Endodermal cell (in vitro differentiated cells): ENCODE measurements at regions not wholly inside any gene's neighbourhood (a gene's known extent, or its start where the extent isn't known, plus 50 kb on each side); places are given as distances from the start of the nearest gene placed in this dataset.

ENCODE experiments used
- DNase-seq: peaks from one replicate; pipeline ENCODE4 v3.0.0-alpha.2; 2017
- H3K27ac ChIP-seq: 2 replicates; pipeline ENCODE4 v1.5.1; 2013; ENCODE audit warnings: mild to moderate bottlenecking, low read depth, low read length, moderate library complexity
- H3K27me3 ChIP-seq: 2 replicates; pipeline ENCODE4 v1.6.1; 2013; ENCODE audit warnings: mild to moderate bottlenecking, low read length, moderate library complexity; ENCODE audit not compliant: insufficient read depth, control insufficient read depth, poor library complexity, severe bottlenecking
- H3K36me3 ChIP-seq: 2 replicates; pipeline ENCODE4 v1.7.0; 2013; ENCODE audit warnings: mild to moderate bottlenecking, low read length, moderate library complexity; ENCODE audit not compliant: control insufficient read depth, insufficient read depth
- H3K4me1 ChIP-seq: one replicate; pipeline ENCODE4 v1.7.0; 2013; ENCODE audit warnings: low read length; ENCODE audit not compliant: control insufficient read depth, insufficient read depth
- H3K4me3 ChIP-seq: 2 replicates; pipeline ENCODE4 v1.5.1; 2013; ENCODE audit warnings: mild to moderate bottlenecking, low read length, moderate library complexity
- H3K9ac ChIP-seq: 2 replicates; pipeline ENCODE4 v1.6.1; 2013; ENCODE audit warnings: mild to moderate bottlenecking, low read length, moderate library complexity; ENCODE audit not compliant: poor library complexity, severe bottlenecking; ENCODE audit errors: extremely low read depth
- H3K9me3 ChIP-seq: 2 replicates; pipeline ENCODE4 v1.6.1; 2013; ENCODE audit warnings: mild to moderate bottlenecking, low read length, moderate library complexity; ENCODE audit not compliant: control insufficient read depth
- H3K27ac Mint-ChIP-seq: 2 replicates; pipeline ENCODE4 v1.8.0; 2020; ENCODE audit warnings: mixed read lengths
- H3K27me3 Mint-ChIP-seq: 2 replicates; pipeline ENCODE4 v1.8.0; 2021; ENCODE audit warnings: mild to moderate bottlenecking, mixed read lengths; ENCODE audit not compliant: insufficient read depth
- H3K36me3 Mint-ChIP-seq: 2 replicates; pipeline ENCODE4 v1.8.0; 2020; ENCODE audit warnings: low read depth, mixed read lengths
- H3K4me1 Mint-ChIP-seq: 2 replicates; pipeline ENCODE4 v1.8.0; 2020; ENCODE audit warnings: mixed read lengths
- H3K4me3 Mint-ChIP-seq: 2 replicates; pipeline ENCODE4 v1.8.0; 2020; ENCODE audit warnings: mild to moderate bottlenecking, moderate library complexity, mixed read lengths
- H3K9me3 Mint-ChIP-seq: 2 replicates; pipeline ENCODE4 v1.8.0; 2020; ENCODE audit warnings: mild to moderate bottlenecking, mixed read lengths
- WGBS, 2 experiments: methylation state at CpG; one replicate each; pipeline versions ENCODE4 v1.1.5 to v1.1.7; 2013; ENCODE audit warnings: missing lambda C conversion rate in 2 of 2, mixed read lengths in 1 of 2; ENCODE audit not compliant: insufficient coverage in 1 of 2, insufficient read length in 1 of 2; 5-methylcytosine and 5-hydroxymethylcytosine counted together
- TF ChIP-seq, protein P1 (sequence below): fragments of 200-600 bp; sonication (generic); conservative IDR thresholded peaks from 2 replicates; pipeline ENCODE4 v1.5.0; 2021; ENCODE audit warnings: antibody characterized with exemption, mild to moderate bottlenecking

DNA sequence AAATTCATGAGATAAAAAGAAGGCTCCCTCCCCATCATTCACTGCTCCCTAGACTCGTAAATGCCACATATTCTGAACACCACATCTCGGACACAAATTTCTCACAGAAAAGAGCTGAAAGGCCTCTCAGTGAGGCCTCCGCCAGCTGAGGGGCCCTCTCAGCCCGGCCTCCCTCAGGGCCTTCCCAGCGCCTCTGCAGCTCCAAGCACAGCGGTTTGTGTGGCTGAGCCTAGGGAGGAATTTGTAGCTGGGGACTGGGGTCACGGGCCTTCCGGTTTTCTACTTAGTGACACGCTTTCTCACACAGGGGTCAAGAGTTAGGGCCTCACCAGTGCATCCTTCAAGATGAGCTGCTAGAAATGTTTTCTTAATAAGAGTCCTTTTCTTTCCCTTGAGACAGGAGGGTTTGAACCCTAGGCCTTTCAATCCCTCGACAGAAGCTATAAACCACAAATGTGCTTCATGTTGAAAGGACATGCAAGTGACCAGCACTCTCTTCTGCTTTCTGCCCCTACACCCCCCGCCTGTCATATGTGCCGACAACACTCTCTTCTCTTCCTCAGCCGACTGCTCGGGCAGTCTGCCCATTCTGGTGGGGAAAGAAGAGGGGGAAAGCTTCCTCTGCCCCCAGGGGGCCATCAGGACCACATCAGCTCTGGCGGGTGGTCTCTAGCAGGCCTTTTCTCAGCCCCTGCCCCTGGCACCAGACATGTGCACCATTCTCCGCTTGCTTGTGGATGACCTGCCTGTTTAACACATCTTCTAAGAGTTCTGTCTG, 104.9 kb downstream of the CHIC2 start:
- peak overlapping the region; percentile 45 for H3K27ac ChIP-seq
- H3K9me3 ChIP-seq, result no peaks in the 10 kb centered on the region
- no peaks in the 10 kb centered on the region for H3K27me3 ChIP-seq
- H3K4me3 Mint-ChIP-seq, result no peak overlapping the region
- no peaks in the 10 kb centered on the region for H3K36me3 ChIP-seq
- no peaks in the 10 kb centered on the region for H3K36me3 Mint-ChIP-seq
- H3K9me3 Mint-ChIP-seq, result no peaks in the 10 kb centered on the region
- peaks cover 5% of the 10 kb centered on the region for H3K4me1 ChIP-seq
- no peak overlapping the region for H3K9ac ChIP-seq
- no peak for DNase-seq
- TF ChIP-seq, protein P1, sequence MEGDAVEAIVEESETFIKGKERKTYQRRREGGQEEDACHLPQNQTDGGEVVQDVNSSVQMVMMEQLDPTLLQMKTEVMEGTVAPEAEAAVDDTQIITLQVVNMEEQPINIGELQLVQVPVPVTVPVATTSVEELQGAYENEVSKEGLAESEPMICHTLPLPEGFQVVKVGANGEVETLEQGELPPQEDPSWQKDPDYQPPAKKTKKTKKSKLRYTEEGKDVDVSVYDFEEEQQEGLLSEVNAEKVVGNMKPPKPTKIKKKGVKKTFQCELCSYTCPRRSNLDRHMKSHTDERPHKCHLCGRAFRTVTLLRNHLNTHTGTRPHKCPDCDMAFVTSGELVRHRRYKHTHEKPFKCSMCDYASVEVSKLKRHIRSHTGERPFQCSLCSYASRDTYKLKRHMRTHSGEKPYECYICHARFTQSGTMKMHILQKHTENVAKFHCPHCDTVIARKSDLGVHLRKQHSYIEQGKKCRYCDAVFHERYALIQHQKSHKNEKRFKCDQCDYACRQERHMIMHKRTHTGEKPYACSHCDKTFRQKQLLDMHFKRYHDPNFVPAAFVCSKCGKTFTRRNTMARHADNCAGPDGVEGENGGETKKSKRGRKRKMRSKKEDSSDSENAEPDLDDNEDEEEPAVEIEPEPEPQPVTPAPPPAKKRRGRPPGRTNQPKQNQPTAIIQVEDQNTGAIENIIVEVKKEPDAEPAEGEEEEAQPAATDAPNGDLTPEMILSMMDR, result no peak
- no peak overlapping the region for H3K4me3 ChIP-seq
- H3K27me3 Mint-ChIP-seq, result peaks cover 5% of the 10 kb centered on the region
- H3K27ac Mint-ChIP-seq, result no peak overlapping the region
- peaks cover 16% of the 10 kb centered on the region for H3K4me1 Mint-ChIP-seq
- 80 to 88% methylated on average over 3 to 16 of the region's 16 CpGs for WGBS, 2 experiments

DNA sequence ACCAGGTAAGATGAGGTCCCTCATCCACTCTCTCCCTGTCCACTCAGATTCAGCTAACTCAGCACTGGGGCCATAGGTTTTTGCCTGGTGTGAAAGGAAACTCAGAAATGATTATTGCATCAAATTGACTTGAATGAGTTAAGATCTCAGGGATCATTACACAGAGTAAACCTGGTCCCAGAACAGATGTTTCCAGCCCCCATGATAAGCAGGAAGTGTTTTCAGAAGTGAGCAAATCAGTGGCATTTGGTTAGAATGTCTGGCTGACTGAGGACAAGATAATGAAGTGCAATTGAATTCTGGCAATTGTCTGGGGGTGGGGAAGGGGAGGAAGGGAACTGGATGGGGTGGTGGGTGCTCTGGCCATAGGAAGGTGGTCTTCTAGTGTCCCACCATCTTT, 108.0 kb downstream of the CHIC2 start:
- Histone ChIP-seq H3K4me3 (no peak overlapping the region), H3K9me3 (no peaks in the 10 kb centered on the region), H3K4me1 (no peaks in the 10 kb centered on the region), H3K27me3 (no peaks in the 10 kb centered on the region), H3K9ac (no peak overlapping the region), H3K36me3 (no peaks in the 10 kb centered on the region), H3K27ac (no peak overlapping the region)
- no peak overlapping the region for H3K4me3 Mint-ChIP-seq
- no peaks in the 10 kb centered on the region for H3K4me1 Mint-ChIP-seq
- no peak for DNase-seq
- H3K9me3 Mint-ChIP-seq, result no peaks in the 10 kb centered on the region
- H3K27me3 Mint-ChIP-seq, result no peaks in the 10 kb centered on the region
- H3K27ac Mint-ChIP-seq, result no peak overlapping the region
- H3K36me3 Mint-ChIP-seq, result no peaks in the 10 kb centered on the region
- TF ChIP-seq, protein P1, result no peak

DNA sequence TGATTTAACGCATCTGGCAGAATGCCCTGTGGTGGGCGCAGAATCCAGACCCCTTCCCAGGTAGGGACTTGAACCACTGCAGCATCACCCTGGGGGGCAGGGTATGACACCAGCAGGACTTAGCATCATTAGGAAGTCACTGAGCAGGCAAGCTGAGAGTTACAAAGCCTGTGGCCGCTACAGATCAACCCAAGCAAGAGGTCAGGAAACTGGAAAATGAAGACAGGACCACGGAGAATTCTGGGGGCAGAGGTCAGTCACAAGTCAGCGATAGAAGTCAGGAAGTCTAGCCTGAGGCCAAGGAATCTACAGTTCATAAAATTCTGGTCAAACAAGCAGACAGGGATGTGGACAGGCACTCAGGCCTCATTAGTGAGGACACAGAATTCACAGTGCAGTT, 108.4 kb downstream of the CHIC2 start:
- H3K27me3 Mint-ChIP-seq, result no peaks in the 10 kb centered on the region
- Histone ChIP-seq H3K27ac (no peak overlapping the region), H3K4me3 (no peak overlapping the region), H3K36me3 (no peaks in the 10 kb centered on the region), H3K9me3 (no peaks in the 10 kb centered on the region), H3K27me3 (no peaks in the 10 kb centered on the region), H3K4me1 (no peaks in the 10 kb centered on the region), H3K9ac (no peak overlapping the region)
- H3K27ac Mint-ChIP-seq, result no peak overlapping the region
- no peaks in the 10 kb centered on the region for H3K9me3 Mint-ChIP-seq
- H3K4me1 Mint-ChIP-seq, result no peaks in the 10 kb centered on the region
- TF ChIP-seq, protein P1, result no peak
- no peak overlapping the region for H3K4me3 Mint-ChIP-seq
- WGBS, 2 experiments, result 55 to 87% methylated on average over 5 of the region's 5 CpGs
- H3K36me3 Mint-ChIP-seq, result no peaks in the 10 kb centered on the region
- no peak for DNase-seq
